Endothelial cell of umbilical vein (primary cell): ENCODE measurements at regions not wholly inside any gene's neighbourhood (a gene's known extent, or its start where the extent isn't known, plus 50 kb on each side); places are given as distances from the start of the nearest gene placed in this dataset.
A peak's percentile ranks its signal among the peaks of the same experiment; 100 is the strongest.

Experiments used
- BruUV-seq: library from RNA; stranded (reverse); fragments of 400-500 nt; replicated peaks from 2 replicates; lab custom pipeline; 2021; lab: Mats Ljungman, UMichigan
- CTCF ChIA-PET: fragments of 300-600, 350-600 bp; sonication (Branson Sonifier 250); formaldehyde crosslinking; loops from one replicate; lab custom pipeline; 2021; ENCODE audit warnings: antibody characterized with exemption, inconsistent platforms; lab: Charles Lee
- POLR2A ChIA-PET: fragments of 300-600, 350-600 bp; sonication (Branson Sonifier 250); formaldehyde crosslinking; loops from one replicate; lab custom pipeline; 2021; ENCODE audit warnings: antibody characterized with exemption, inconsistent platforms; lab: Charles Lee
- DNase-seq: peaks from one replicate; pipeline ENCODE4 v3.0.0-alpha.2; 2011; ENCODE audit warnings: low read depth, low spot score
- FAIRE-seq: peaks from 2 replicates; lab custom pipeline; 2011; peaks lifted over from hg19 to GRCh38; lab: Jason Lieb, UNC
- H2AFZ ChIP-seq: 2 replicates; pipeline ENCODE4 v1.6.0; 2012; ENCODE audit warnings: low read depth, low read length, control low read depth, inconsistent platforms
- H3K27ac ChIP-seq: 2 replicates; pipeline ENCODE4 v1.5.1; 2011; ENCODE audit warnings: low read depth, mild to moderate bottlenecking, control low read depth, low read length, moderate library complexity; ENCODE audit not compliant: insufficient read depth
- H3K27me3 ChIP-seq, 2 experiments: 2 replicates each; pipeline versions ENCODE4 v1.6.0 to v1.6.1; 2011; ENCODE audit warnings: low read length in 2 of 2, mixed read lengths in 1 of 2; ENCODE audit not compliant: control insufficient read depth in 2 of 2, insufficient read depth in 2 of 2
- H3K36me3 ChIP-seq, 2 experiments: 2 replicates in 1 of 2; 3 replicates in 1 of 2; pipeline ENCODE4 v1.5.1; 2011; ENCODE audit warnings: low read length in 2 of 2, mild to moderate bottlenecking in 1 of 2, moderate library complexity in 1 of 2; ENCODE audit not compliant: control insufficient read depth in 2 of 2, insufficient read depth in 2 of 2; ENCODE audit errors: extremely low read depth in 1 of 2
- H3K4me1 ChIP-seq: 3 replicates; pipeline ENCODE4 v1.5.1; 2011; ENCODE audit warnings: mild to moderate bottlenecking, low read length; ENCODE audit not compliant: control insufficient read depth, insufficient read depth; ENCODE audit errors: extremely low read depth
- H3K4me2 ChIP-seq: 2 replicates; pipeline ENCODE4 v1.6.1; 2011; ENCODE audit warnings: low read length, control low read depth, mixed read lengths; ENCODE audit not compliant: insufficient read depth
- H3K4me3 ChIP-seq, 3 experiments: fragments of 200-600 bp in 1 of 3; sonication (generic), shearing (Covaris generic) in 1 of 3; replicated peaks in 1 of 3; 2 replicates each; pipeline ENCODE4 v1.5.1; 2011 to 2016; ENCODE audit warnings: control low read depth in 3 of 3, low read length in 3 of 3, mild to moderate bottlenecking in 2 of 3, inconsistent platforms in 1 of 3, low read depth in 1 of 3, moderate library complexity in 1 of 3; ENCODE audit not compliant: insufficient read depth in 1 of 3
- H3K79me2 ChIP-seq: 2 replicates; pipeline ENCODE4 v1.6.0; 2012; ENCODE audit warnings: low read length, inconsistent platforms; ENCODE audit not compliant: control insufficient read depth, insufficient read depth
- H3K9ac ChIP-seq: replicated peaks from 2 replicates; pipeline ENCODE3; 2011; ENCODE audit warnings: low read length, control low read depth; ENCODE audit not compliant: insufficient read depth; ENCODE audit errors: extremely low read depth
- H3K9me1 ChIP-seq: replicated peaks from 3 replicates; pipeline ENCODE4 v1.6.0; 2011; ENCODE audit warnings: mild to moderate bottlenecking, low read length; ENCODE audit not compliant: control insufficient read depth, insufficient read depth; ENCODE audit errors: extremely low read depth
- H3K9me3 ChIP-seq: replicated peaks from 2 replicates; pipeline ENCODE4 v1.5.1; 2012; ENCODE audit warnings: low read length, inconsistent platforms; ENCODE audit not compliant: control insufficient read depth, insufficient read depth
- H4K20me1 ChIP-seq: replicated peaks from 2 replicates; pipeline ENCODE3; 2011; ENCODE audit warnings: mild to moderate bottlenecking, low read length; ENCODE audit not compliant: control insufficient read depth, insufficient read depth; ENCODE audit errors: extremely low read depth
- EZH2 ChIP-seq: IDR thresholded peaks from 2 replicates; pipeline ENCODE4 v1.6.1; 2012; ENCODE audit warnings: borderline replicate concordance, low read depth, mild to moderate bottlenecking, moderate library complexity, low read length, inconsistent platforms; ENCODE audit not compliant: severe bottlenecking
- FOS ChIP-seq: IDR thresholded peaks from 2 replicates; pipeline ENCODE4 v1.6.1; 2011; ENCODE audit warnings: mild to moderate bottlenecking, low read length, moderate library complexity, borderline replicate concordance; ENCODE audit not compliant: insufficient read depth
- GATA2 ChIP-seq: IDR thresholded peaks from 2 replicates; pipeline ENCODE4 v1.7.0; 2011; ENCODE audit warnings: low read depth, mild to moderate bottlenecking, moderate library complexity, mixed read lengths, low read length; ENCODE audit not compliant: insufficient read length, insufficient read depth
- JUN ChIP-seq: IDR thresholded peaks from 2 replicates; pipeline ENCODE4 v1.6.1; 2011; ENCODE audit warnings: borderline replicate concordance, low read depth; ENCODE audit not compliant: insufficient read length, insufficient read depth
- MYC ChIP-seq: IDR thresholded peaks from one replicate; pipeline ENCODE4 v1.6.1; 2011; ENCODE audit warnings: mild to moderate bottlenecking, low read depth, low read length
- POLR2A ChIP-seq: IDR thresholded peaks from 2 replicates; pipeline ENCODE4 v1.6.1; 2012; ENCODE audit warnings: low read depth, mild to moderate bottlenecking, control low read depth, low read length
- POLR2AphosphoS5 ChIP-seq: IDR thresholded peaks from 2 replicates; pipeline ENCODE4 v1.6.1; 2012; ENCODE audit warnings: low read depth, mild to moderate bottlenecking, control low read depth, low read length, moderate library complexity; ENCODE audit not compliant: insufficient read depth
- dilution Hi-C: fragments of 300-500 bp; cut with MboI; formaldehyde crosslinking; loops from one replicate; pipeline ENCODE4 v1.15.0; 2019; ENCODE audit warnings: low sequenced_read_pairs; ENCODE audit not compliant: extremely low pct_ligation_motif_present
- intact Hi-C: fragments of 100-400 bp; cut with micrococcal nuclease; formaldehyde crosslinking; loops from one replicate; pipeline ENCODE4 v1.10.0; 2022
- TF ChIP-seq, protein P1 (sequence below): IDR thresholded peaks from 2 replicates; pipeline ENCODE4 v1.6.1; 2011; ENCODE audit not compliant: insufficient read depth, insufficient read length
- TF ChIP-seq, protein P2 (sequence below), 2 donors: IDR thresholded peaks; 1 replicate in 1 of 2; 2 replicates in 1 of 2; pipeline ENCODE4 v1.5.1; 2011; ENCODE audit warnings: low read length in 2 of 2, mild to moderate bottlenecking in 2 of 2, moderate library complexity in 2 of 2, control low read depth in 1 of 2, inconsistent platforms in 1 of 2, low read depth in 1 of 2; ENCODE audit not compliant: insufficient read depth in 1 of 2; ENCODE audit errors: extremely low read depth in 1 of 2

DNA sequence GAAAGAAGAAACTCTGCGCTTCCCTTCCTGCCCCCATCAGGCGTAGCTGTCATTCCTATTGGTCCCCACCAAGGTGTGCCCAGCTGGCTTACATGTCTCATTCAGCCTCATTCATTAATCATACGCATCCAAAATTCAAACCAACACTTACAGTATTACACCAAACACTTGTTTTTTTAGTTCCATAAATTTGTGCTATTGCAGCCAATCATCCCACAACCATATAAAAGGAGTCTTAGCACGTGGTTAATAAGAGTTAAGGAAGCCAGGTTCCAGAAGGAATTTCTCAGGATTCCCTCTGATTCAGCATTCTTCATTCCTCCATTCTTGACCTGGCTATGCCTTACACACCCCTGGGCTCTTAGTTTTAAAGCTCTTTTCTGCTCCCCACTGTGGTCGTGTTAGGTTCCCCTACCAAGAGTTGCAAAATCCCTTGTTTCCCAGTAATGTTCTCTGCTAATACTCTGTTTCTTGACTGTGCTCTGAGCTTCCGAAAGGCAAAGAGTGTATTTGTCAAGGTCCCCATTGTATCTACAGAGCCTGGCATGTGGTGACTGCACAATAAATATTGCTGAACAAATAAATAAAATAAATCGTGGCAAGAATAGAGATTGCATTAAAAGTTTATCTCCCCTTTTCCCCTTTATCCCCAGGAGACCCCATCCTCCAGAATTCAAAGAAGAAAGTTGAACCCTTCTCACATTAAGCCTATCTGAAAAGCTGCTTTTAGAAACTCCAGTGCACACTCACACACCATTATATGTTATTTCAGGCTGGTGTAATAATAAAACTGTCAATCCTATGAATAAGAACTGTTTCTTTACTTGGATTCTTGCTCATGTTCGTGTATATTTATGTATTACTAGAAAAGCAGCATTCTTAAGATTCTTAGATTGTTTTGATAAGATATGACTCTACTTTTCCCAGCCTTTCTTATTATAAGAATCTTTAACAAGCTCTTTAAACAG lies 514.4 kb downstream of the INHBA start:
- no peaks in the 10 kb centered on the region for H3K27me3 ChIP-seq
- CTCF ChIA-PET: interaction anchor here (0.9 to 2.8 kb wide), 12 partner anchors 10 to 523 kb away, joined by 3 to 20 read pairs (median 4); no protein-coding TSS in a partner anchor
- no peaks in the 10 kb centered on the region for H4K20me1 ChIP-seq
- dilution Hi-C loops (no loop called here), intact Hi-C loops (loop anchor here (1.0 kb wide), 3 partner anchors 386 to 956 kb away; no protein-coding TSS in a partner anchor)
- H3K4me3 ChIP-seq: no peak overlapping the region
- no peaks in the 10 kb centered on the region for H3K9me3 ChIP-seq
- H3K36me3 ChIP-seq: no peaks in the 10 kb centered on the region
- H3K27ac ChIP-seq: peak overlapping the region; percentile 100
- peak overlapping the region; percentile 45 for H3K4me2 ChIP-seq
- H2AFZ ChIP-seq: peak overlapping the region; percentile 21
- peaks cover 42% of the 10 kb centered on the region for H3K4me1 ChIP-seq
- TSS peak; percentile 6 for BruUV-seq
- FAIRE-seq (peak; percentile 78), DNase-seq (peak; percentile 94)
- POLR2A ChIA-PET: interaction anchor here (0.6 to 1.9 kb wide), 3 partner anchors 386 to 530 kb away, joined by 3 to 5 read pairs (median 5); no protein-coding TSS in a partner anchor
- no peaks in the 10 kb centered on the region for H3K9me1 ChIP-seq
- TF ChIP-seq, protein P1, sequence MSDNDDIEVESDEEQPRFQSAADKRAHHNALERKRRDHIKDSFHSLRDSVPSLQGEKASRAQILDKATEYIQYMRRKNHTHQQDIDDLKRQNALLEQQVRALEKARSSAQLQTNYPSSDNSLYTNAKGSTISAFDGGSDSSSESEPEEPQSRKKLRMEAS: peak; percentile 53
- TF ChIP-seq FOS (peak; percentile 51), GATA2 (peak; percentile 79), JUN (peak; percentile 85), POLR2AphosphoS5 (peak; percentile 23), POLR2A (peak; percentile 45), MYC (no peak), EZH2 (no peak)
- TF ChIP-seq, protein P2, sequence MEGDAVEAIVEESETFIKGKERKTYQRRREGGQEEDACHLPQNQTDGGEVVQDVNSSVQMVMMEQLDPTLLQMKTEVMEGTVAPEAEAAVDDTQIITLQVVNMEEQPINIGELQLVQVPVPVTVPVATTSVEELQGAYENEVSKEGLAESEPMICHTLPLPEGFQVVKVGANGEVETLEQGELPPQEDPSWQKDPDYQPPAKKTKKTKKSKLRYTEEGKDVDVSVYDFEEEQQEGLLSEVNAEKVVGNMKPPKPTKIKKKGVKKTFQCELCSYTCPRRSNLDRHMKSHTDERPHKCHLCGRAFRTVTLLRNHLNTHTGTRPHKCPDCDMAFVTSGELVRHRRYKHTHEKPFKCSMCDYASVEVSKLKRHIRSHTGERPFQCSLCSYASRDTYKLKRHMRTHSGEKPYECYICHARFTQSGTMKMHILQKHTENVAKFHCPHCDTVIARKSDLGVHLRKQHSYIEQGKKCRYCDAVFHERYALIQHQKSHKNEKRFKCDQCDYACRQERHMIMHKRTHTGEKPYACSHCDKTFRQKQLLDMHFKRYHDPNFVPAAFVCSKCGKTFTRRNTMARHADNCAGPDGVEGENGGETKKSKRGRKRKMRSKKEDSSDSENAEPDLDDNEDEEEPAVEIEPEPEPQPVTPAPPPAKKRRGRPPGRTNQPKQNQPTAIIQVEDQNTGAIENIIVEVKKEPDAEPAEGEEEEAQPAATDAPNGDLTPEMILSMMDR (IDR thresholded peaks at IDR 0.05; ENCODE audit: extremely low read depth in 1 of 2, insufficient read depth in 1 of 2, low read depth in 1 of 2, low read length in 2 of 2): no peak
- peak overlapping the region; percentile 91 for H3K9ac ChIP-seq
- H3K79me2 ChIP-seq: no peaks in the 10 kb centered on the region
